Activated T-cell treated with anti-CD3 and anti-CD28 coated beads for 4 hours (primary cell): ENCODE measurements at regions not wholly inside any gene's neighbourhood (a gene's known extent, or its start where the extent isn't known, plus 50 kb on each side); places are given as distances from the start of the nearest gene placed in this dataset.

Experiments used
- DNase-seq: peaks from one replicate; pipeline ENCODE4 v3.0.0-alpha.2; 2020

DNA sequence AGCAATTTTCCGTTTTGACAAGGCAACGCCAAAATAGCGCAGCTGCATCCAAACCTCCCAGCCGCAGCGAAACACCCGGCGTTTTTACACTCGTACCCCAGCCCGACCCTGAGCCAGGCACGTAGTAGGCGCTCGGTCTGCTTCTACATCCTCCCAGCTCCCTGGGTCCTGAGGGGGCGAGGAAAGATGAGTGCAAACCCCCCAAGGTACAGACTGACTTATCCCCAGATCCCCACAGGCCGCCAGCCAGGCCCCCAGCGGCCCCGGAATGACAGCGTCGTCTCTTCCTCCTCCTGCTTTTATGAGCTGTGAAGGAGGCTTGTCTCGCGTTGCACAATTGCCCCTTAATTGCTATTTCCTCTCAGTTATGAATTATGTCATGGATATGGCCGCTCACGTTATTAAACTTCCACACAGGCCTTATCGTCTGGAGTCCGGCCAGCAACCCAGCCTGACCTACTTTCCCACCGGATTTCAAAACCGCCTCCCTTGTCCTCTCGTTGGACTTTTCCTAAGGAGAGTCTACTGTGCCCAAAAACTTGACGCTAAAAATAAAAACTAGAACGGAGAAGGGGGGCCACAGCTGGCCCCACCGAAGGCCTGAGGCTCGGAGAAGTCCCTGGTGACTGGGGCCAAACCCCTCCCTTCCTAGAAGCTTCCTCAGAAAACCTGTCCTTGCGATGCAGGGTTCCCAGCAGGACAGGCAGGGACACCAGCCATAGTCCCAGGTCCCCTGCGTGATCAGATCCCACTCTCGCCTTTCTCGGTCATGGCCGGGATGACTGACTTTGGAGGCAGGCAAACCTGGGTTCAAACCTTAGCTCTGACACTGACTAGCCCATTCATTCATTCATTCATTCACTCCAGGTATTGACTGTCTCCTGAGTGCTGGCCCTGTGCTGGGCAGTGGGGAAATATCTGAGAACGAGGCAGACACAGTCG lies 130.9 kb upstream of the PTPN1 start:
- no peak for DNase-seq

DNA sequence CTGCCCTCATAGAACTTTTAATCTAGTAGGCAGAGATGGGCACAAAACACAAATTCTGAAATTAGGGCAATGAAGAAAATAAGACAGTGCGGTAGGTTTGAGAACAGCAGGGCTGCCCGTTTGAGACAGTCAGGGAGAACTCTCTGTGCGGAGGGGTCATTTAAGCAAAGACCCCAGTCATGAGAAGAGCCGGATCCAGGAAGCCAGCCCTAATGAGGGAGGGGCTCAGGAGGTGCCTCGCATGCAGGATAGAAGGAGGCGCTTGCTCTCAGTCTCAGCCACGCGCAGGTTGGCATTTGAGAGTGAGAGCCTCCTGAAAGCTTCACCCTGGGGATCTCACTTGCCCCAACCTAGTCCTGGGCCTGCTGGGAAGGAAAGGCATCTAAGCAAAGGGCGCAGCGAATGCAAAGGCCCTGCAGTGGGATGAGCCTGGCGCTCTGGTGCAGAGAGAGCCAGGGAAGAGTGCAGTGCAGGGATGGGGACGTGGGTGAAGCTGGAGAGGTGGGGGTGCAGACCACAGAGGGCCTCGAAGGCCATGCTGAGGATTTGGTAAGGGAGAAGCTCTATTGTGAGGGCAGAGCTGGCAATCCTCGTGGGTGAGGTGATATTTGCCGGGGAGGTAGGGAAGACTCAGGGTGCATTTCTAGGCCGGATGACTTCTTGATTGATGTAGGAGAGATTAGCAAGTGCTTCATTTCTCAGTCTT lies 130.0 kb upstream of the PTPN1 start:
- no peak for DNase-seq

DNA sequence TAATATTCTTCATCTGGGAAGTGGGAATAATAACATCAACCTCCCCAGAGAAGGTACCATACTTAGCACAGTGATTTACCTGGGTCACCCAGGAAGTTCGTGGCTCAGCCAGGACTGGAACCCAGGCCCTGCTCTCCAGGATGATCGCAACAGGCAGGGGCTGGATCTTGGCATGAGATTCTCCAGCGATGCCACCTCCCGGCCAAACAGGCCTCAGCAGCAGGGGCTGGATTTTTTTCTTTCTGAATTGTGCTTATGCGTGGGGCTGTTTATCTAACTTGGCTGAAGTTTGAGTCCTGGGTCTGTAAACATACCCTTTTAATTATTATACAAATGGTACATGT lies 129.5 kb upstream of the PTPN1 start:
- no peak for DNase-seq

DNA sequence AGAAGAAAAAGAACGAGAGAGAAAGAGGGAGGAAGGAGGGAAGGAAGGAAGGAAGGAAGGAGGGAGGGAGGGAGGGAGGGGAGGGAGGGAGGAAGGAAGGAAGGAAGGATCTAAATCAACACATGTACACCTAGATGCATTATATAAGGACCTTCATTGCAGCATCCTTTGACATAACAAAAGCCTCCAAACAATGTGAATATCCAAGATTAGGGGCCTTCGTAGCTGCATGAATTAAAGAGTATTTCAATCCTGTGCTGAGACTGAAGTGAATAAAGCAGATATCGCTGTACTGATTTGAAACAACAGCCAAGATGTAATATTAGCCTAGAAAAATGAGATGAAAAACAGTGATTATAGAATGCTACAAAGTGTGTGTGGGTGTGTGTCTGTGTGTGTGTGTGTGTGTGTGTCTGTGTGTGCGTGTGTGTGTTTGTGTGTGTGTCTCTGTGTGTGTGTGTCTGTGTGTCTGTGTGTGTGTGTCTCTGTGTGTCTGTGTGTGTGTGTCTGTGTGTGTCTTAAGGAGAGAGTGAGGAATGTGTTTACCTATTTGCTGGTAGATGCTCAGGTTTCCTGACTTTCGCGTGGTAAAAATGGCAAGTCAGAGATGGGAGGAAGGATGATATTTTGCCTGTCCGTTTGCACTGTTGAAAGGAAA lies 129.0 kb upstream of the PTPN1 start:
- no peak for DNase-seq

DNA sequence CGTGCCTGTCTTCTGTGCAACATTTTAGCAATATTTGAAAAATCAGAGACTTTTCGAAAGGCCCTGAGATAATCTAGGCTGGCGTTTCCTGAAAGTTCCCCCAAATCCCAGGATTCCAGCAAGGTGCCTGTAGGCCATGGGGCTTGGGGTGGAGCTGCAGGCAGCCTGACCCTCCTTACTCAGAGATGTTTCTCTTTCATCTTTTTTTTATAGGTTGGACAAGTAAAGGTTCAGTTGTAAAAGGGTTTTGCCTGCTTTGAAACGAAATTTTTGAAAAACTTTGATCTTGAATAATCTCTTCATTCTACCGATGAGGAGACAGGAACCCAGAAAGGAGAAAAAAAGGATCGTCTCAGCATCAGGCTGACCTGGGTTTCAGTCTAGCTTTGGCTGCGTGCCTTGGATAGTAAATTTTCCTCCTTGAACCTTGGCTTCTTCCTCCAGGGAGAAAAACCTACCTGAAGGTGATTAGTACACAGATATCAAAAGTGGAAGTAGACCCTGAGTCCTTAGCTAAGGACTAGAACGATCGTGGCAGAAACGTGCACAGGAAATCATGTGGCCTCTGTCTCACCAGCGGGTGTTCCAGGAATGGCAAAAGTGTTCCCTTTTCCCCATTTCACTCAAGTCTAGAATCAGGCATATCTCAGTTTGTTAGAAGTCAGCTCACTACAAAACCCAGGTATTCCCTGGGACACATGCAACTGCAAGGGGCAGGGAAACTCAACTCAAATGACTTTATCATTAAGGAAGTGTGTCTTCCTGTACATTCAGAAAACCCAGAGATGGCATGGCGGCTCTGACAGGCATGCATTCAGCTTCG lies 128.2 kb upstream of the PTPN1 start:
- no peak for DNase-seq

DNA sequence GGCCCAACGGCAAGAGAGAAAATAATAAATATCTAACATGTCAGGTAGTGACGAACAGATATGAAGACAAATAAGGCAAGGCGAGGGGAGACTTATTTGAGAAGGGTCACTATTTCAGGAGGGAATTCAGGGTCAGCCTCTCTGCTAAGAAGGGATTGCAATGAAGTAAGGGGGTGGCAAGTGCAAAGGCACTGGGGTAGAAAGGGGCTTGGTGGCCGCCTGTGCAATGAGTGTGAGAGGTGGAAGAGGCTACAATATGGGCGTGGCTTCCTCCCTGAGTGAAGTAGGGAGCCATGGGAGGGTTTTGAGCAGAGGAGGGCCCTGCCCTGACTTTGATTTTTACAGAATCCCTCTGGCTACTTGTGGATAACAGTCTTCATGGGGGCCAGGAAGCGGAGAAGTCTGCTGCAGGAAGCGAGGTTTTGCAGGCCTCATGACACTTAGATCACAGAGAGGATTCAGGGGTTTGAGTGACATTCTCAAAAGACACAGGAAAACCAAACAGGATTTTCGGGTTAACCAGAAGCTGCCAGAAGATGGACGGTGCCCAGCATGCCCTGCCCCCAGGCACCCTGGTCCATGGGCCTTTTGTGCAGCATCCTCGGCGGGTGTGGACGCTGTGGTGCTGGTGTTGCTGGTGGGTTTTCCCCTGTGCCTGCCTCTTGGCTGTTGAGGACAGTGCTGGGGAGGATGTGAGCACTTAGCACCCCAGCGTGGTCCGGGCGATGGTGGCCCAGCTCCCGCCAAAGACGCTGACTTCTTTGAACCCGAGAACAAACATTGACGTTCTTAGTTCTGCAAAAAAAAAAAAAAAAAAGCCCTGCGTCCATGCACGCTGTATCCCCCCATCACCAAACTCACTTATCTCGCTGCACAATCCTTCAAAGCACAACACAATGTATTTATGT lies 124.2 kb upstream of the PTPN1 start:
- peak; percentile 21 for DNase-seq

DNA sequence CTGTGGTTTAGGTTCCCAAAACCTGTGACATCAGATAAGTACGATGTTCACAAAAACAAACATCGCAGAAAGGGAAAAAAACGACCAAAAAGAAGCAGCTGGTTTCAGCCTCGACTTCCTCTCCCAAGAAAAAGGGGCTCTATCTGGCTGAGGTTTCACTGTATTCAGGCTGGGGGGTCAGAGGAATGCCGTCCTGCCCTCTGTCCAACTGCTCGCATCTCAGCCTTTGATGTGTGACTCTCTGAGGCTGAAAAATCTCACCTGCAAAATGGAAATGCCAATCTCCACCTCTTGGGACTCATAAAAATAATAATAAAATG lies 123.6 kb upstream of the PTPN1 start:
- DNase-seq = no peak

DNA sequence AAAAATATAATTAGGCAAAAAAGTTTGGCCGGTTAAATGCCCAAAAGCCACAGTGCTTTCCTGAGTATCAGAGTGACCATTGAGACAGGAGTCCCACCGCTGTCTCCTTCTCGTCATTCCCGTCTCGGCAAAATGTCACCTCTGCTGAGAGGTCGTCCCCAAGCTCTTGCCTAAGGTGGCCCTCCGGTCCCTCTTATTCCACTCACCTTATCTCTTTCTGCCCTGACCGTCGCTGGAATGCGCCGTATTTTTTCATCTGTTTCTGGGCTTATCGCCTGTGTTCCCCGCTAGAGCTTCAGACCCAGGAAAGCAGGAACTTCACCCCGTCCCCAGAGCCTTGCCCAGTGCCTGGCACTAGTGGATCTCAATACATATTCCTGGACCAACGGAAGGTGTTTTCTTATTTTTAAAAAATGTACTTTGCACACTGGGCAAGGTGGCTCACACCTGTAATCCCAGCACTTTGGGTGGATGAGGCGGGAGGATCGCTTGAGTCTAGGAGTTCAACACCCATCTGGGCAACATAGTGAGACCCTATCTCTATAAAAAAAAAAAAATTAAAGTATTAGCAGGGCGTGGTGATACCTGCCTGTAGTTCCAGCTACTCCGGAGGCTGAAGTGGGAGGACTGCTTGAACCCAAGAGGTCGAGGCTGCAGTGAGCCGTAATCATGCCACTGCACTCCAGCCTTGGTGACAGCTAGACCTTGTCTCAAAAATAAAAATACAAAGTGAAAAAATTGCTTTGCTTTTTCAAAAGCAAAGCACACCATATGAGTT lies 122.8 kb upstream of the PTPN1 start:
- no peak for DNase-seq

DNA sequence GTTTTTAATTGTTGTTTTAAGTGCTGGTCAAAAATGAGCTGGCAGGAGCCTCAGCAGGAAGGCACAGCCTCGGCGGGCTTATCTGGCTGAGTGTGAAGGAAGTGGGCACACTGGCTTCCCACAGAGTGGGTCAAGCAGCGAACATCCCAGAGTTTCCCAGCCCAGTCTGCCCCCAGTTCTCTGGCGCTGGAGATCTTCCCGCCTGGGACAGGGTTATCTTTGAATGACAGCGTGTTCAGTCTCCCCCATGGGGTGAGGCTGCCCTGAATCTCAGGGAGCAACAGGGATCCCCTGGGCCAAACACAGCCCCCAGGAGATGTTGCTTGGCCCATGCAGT lies 122.2 kb upstream of the PTPN1 start:
- DNase-seq = no peak

DNA sequence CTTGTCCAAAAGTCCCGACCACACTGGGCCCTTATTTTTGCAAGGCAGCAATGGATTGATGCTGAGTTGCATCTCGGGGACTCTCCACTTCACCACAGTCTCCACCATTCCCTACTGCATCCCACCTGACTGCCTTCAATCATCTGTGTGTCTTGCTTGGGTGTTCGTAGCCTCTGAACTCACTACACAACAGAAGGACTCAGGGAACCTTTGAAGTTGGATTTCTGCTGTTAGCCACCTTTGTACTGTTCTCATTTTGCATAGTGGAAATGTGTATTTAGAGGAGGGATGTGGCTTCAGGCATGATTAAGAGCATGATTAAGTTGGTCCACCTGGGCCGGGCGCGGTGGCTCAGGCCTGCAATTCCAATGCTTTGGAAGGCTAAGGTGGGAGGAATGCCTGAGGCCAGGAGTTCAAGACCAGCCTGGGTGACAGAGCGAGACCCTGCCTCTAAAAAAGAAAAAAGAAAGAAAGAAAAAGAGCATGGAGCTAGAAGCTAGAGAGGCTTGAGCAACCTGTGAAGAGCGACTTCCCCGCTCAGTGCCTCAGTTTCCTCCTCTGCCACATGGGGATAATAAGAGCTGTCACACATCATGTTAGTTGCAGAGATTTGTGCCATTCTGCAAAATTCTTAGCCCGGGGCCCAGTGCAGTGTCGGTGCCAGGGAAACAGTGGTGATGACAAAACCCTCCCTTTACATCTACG lies 121.3 kb upstream of the PTPN1 start:
- DNase-seq = no peak

DNA sequence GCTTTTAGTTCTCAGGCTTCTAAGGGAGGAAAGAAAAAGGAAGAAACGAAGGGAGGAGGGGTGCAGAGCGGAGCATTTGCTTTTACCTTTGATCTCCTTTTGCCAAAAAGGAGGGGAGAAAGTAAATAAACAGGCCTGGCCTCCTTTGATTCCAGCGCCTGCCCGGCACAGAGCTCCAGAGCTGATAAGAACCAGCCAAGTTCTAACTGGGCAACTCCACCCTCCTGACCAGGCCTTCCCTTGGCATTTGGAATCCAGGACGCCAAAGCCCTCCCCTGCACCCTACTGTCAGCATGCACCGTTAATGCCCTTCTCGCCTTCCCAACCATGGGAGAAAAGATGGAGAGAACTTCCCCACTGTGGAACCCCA lies 120.8 kb upstream of the PTPN1 start:
- DNase-seq = no peak

DNA sequence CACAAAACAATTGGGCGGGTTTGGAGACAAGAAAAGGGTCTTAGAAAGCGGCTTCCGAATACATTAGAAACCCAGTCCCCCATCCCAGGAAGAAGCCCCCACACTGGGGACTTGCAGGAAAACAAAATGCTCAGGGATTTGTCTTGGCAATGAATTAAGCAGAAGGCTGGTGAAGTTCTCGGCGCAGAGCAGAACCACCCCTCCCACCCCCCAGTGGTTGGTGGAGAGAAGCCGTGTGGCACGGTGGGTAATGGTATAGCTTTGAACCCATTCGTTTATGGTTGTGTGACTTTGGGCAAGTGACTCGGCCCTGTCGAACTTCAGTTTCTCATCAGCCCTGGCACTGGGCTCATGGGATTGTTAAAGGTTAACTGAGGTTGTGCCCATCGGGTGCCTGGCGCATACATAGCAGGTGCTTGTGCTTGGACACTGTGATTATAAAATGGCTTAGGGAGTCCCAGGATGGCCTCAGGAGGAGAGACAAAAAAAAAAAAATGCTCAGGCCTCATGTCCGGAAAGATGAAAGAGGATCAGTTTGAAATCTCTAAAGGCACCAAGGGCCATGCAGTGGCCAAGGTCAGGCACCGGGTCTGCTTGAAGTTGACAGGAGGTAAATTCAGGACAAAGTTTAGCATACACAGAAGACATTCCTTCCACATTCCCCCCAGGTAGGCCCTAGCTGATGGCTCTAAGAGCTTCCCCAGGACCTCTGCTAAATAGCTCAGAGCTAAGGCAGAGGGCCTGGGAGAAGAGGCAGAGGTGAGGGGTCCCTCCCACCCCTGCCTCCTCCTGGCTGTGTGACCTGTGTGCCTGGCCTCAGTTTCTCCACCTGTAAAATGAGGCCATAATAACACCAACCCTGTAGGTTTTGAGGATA lies 120.1 kb upstream of the PTPN1 start:
- no peak for DNase-seq

DNA sequence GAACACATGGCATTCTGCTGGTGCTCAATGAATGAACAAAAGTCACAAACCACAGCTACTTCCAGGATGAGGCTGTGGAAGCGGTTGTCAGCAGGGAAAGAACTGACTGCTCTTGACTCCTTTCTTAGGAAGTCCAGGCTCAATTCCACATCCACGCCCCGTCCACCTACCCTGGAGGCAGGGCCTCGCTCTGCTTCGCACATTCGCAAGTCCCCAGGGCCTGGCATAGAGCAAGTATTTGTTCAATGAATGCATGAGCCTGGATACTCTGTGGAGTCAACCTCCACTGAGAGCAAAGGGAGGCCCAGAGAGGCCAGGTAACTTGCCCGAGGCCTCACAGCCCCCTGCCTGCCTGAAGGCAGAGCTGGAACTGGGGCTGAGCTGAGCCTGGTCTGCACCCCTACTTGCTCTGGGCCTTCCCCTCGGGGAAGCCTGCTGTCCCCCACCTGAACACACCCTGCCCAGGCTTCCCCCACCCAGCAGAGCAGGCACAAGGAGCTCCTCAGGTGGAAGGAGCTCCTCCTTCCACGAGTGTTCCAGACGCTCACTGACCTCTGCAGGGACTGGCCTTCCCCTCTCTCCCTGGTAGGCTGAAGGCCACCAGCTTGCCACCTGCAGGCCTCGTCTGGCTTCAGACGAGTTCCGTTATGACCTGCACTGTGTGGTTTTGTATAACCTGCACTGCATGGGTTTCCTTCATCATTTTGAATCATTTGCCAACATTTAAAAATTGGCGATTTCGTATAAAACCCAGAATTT lies 119.3 kb upstream of the PTPN1 start:
- no peak for DNase-seq

DNA sequence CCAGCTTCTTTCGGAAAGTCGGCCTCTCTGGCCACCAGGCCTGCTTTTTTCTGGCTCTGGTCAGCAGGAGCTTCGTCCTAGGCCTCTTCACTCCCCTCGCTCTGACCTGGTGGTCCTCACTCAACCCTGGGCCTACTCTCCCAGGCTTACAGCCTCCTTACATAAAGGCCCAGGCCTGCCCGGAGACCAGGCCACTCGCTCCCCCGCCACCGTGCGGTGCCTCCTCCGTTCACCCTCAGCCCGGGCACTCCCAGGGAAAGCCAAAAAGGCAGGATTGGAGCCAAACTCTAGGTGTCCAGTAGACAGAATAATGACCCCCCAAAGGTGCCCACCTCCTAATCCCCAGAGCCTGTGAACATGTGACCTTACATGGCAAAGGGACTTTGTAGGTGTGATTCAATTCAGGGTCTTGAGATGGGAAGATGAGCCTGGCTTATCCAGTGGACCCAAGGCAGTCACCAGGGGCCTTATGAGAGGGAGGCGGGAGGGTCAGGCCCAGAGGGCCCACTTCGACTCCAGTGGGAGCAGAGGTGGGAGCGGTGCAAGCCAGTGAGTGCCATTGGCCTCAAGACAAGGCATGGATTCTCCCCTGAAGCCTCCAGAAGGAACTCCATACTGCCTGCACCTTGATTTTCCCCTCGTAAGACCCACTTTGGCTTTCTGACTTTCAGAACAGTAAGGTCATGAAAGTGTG lies 118.6 kb upstream of the PTPN1 start:
- no peak for DNase-seq

DNA sequence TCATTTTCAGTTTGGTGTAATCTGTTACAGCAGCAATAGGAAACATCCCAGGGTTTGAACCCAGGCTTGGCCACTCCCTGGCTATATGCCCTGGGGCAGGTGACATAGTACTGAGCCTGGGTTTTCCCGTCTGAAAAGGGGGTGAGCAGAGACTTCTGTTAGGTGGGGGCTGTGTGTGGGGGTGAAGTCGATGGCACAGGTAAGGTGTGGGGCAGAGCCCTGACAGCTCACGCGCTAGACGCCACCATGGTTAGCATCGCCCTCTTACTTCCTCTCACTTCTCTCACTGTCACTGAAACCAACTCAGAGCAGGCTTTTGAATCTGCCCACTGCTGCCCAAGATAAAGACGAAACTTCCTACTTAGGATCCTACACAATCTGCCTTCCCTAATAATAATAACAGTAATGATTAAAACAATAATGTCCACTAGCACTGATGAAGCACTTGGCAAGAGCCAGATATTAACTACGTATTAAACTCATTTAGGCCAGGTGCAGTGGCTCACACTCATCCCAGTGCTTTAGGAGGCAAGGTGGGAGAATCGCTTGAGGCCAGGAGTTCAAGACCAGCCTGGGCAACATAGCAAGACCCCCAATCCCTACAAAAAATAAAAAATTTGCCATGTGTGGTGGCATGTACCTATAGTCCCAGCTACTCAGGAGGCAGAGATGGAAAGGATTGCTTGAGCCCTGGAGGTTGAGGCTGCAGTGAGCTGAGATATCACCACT lies 117.9 kb upstream of the PTPN1 start:
- no peak for DNase-seq

DNA sequence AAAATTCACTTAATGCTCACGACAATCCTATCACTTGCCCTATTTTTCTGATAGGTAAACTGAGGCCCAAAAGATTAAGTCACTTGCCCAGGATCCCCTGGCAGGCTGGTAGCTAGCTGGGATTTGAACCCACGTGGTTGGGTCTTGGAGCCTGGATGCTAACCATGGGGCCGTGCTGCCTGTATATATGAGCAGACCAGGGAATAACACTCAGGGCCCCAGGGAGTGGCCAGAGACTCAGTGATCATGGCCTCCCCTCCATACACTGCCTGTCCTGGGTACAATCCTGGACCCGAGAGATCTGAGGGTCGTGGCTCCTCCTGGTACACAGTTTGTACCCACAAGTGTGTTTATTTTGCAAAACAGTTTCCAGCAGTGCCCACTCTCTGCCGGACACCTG lies 116.9 kb upstream of the PTPN1 start:
- no peak for DNase-seq

DNA sequence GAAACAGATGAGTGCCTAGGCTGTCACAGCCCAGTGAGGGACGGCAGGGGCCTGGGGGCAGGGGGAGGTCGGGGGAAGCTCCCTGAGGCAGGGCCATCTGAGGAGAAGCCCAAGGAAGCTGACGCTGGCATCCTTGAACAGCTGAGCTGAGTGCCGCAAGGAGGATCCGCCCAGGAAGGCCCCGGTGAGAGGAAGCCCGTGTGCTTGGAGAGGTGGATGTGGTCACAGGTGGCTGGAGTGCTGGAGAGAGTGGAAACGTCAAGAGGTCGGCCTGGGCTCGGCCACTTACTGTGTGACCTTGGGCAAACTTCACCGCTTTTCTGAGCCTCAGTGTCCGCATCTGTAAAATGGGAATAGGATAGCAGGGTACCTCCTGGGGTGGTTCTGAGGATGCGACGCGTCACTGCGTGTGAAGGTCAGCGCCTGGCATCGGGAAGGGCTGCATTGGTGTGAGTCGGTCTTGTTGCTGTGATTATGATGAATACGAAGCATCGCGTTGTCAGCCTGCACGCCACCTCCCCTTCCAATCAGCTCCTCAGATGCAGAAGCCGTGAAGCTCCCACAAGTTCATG lies 116.1 kb upstream of the PTPN1 start:
- DNase-seq = no peak
